NCI-H146 (cell line): ENCODE measurements at regions not wholly inside any gene's neighbourhood (a gene's known extent, or its start where the extent isn't known, plus 50 kb on each side); places are given as distances from the start of the nearest gene placed in this dataset.

Experiments
- DNase-seq: peaks from one replicate; lab custom pipeline; 2025; lab: John Stamatoyannopoulos, UW

DNA sequence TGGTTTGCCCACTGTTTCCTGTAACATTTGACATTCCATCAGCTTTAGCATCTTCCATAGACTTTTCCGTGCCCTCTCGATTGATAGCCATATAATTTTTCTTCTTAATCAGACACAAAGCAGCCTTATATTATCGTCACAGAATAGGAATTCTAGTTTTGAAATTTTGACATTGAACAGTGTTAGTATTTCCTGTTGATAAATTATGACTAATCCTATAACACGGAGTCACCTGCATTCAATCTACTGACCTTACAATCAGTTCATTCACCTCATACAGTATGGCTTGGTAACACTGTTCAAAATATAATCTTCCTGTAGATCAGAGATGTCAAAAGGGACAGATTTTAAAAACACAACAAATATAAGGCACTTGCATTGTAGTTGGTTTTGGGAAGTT, 423.7 kb downstream of the C3orf38 start:
- no peak for DNase-seq

GRCh38 chr3:88574146-88574545, 424.4 kb downstream of the C3orf38 start:
- no peak for DNase-seq

DNA sequence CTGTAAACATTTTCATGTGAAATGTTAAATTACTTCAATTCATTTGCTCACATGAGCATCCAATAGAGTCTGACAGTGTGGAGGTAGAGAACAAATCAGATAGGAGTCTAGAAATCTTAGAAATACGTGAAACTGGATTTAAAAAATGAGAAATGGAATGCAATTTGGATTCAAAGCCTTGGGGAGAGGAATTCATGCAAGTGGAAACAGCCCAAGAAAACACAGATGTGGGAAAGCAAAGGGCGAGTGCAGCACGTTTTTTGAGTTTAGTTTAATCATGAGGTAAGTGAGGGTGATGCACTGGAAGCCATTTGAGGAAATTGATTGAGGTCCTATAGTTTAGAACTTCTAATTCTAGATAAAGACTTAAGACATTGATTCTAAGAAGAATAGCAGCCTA, 434.7 kb downstream of the C3orf38 start:
- DNase-seq: no peak

GRCh38 chr3:88586121-88586640, 436.4 kb downstream of the C3orf38 start:
- no peak for DNase-seq

DNA sequence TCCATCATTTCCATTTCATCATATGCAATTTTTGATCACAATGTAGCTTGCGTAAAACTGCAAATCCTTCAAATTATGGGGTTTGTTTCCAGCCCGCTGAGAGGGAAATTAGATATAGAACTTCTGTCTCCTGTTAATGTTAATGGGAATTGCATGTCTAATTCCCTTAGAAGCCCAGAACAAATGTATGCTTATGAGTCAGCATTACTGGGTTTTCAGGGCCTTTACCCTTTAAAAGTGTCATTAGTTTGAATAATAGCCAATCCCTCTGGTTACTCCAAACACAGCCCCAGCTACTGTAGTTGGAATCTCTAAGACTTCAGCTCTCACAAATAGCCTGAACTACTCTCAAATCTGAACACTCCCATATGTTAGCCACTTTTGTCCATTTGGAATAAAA, 439.4 kb downstream of the C3orf38 start:
- DNase-seq: no peak

GRCh38 chr3:88595026-88595425, 445.3 kb downstream of the C3orf38 start:
- no peak for DNase-seq

DNA sequence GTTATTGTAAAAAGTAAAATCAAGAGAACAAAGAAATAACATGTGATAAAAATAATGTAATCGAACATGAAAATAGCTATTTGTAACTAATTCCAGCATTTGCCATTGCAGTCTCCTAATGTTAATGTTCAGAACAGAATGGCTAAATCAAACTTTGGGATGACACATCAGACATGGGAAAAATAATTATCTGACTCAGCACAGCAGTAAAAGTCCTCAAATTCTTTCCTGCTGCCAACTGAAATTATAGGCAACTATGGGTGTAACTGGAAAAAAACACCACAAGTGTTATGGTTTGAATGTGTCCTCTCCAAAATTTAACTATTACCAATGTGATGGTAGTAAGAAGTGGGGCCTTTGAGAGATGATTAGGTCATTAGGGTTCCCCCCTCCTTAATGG, 446.7 kb downstream of the C3orf38 start:
- DNase-seq: no peak

- DNase-seq: no peak
Observed at GRCh38 chr3:88610820-88611219, 461.1 kb downstream of the C3orf38 start.

DNA sequence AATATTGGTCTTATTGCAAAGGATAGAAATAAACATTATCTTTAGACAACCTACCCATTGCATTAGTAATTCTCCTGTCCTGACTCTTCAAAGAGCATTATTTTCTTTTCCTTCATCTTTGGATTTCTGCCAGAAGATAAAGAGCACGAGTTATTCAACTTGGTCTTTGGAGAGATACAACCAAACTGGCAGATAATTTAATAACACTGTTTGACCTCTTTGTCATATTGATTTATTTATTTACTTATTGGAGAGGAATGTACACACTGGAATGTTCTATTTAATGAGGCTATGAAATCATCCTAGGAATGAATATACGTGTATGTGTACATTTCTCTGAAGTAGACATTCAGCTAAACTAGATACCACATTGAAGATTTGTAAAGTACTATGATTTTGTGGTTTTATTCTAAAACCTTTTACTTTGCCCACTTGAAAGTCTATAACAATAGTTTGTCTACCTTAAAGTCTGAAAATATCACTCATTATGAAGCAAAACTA, 462.1 kb downstream of the C3orf38 start:
- no peak for DNase-seq

DNA sequence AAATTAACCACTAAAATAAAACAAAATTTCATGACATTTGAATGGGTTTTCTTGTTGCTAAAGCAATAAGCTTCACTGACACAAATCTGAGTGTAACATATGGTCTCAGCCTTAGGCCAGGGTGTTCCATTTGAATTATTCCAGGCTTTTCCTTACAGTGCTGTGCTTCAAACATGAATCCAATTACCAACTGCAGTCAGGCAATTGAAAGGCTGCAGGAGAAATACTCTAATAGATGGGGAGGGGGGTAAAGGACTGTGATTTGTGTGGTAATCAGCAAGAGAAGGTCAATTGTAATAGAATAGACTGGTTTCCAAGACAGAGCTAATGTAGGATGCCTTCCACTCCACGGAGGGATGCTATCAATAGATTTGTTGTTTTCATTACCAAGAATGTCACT, 466.7 kb downstream of the C3orf38 start:
- no peak for DNase-seq

DNA sequence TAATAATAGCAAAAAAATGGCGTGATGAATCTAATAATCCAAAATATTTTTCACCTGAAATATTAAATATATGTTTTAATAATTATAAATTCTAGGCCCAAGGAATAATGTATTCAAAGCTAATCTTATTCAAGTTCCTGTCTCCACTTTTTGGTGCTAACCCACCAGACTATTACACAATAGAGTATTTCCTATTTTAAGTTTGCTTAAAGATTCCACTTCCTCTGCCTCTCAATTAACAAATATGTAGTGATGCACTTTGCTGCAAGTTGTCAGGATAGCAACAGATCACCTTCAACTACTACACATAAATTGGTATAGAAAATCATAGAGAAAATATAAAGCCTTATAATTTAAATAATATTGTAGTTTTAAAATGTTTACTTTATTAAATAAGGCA, 467.5 kb downstream of the C3orf38 start:
- DNase-seq: no peak

DNA sequence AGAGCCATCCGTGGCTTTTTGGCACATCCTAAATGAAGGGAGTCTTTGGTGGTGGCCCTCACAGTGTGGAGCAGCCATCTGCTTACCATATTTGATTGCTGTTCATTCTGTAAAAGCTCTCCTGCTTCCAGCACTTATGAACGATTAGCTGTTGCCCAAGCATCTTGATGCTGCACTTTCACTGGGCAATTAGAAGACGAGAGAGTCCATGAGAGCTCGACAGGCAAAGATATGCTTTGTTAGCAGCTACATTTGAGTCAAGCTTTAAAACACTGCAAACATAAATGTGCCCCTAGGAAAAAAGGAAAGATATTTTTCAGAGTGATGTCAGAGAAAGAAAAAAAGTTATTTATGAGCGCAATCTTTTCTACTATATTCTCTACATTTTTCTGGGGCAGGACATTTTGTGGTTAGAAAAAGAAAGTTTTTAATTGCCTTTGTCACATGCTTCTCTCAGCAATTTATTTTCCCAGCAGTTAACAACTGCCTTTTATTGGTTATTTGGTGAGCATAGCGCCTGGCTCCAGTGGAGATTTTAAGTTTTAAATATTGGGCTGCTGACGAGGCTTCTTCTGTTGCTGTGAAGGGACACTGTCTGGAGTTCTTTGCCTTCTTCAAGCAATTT, 468.4 kb downstream of the C3orf38 start:
- DNase-seq: no peak

DNA sequence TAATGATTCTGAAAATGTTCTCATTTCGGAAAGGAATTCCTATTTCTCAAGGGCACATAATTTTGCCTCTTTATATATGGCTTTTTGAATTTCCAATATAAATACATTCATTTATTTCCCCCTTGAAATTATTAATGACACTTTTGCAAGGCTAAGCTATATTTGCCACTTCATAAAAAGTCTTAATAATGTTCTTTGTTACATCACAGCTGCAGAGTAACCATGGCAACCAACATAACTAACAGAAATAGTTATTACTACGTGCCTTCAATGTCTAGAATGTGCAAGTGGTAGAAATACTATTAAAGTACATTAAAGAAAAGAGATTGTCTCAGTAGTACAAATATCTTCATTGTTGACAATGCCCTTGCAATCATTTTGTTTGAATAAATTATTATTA, 471.8 kb downstream of the C3orf38 start:
- no peak for DNase-seq

DNA sequence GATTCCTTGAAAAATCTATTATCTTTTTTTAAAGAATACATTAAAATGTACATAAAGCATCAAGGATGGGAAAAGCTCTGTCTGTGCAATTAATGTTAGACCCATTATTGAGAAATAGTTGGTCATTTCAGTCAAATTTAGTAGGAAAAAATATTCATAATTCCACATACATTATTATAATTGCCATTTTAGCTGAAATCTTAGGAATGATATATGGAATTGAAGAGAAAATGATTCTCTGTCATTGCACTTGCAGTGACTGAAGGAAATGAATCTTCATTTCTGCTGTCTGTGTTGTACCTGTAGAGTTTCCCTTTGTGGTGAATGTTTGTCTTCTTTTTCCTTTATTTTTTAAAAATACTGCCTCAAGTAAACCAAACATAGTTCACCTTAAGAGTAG, 473.9 kb downstream of the C3orf38 start:
- no peak for DNase-seq

- no peak for DNase-seq
Observed at GRCh38 chr3:88626456-88627120, 476.8 kb downstream of the C3orf38 start.

DNA sequence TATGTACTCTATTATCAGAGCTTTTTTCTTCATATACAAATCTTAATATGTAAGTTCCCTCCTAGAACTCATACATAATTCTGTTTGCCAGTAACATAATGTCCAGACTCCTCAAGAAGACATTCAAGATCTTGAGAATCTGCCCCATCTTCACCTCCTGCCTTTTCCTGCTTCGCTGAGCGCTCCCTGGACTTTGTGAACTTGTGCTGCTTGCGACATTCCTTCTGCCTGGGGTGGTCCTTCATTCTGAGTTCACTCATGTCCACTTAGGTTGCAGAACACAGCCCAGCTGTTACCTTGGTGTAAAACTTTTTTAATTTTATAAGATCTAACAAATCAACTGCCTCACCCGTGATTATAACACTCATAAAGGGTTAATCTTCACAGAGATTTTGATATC, 478.5 kb upstream of the EPHA3 start:
- no peak for DNase-seq

GRCh38 chr3:88632226-88632625, 475.2 kb upstream of the EPHA3 start:
- no peak for DNase-seq

DNA sequence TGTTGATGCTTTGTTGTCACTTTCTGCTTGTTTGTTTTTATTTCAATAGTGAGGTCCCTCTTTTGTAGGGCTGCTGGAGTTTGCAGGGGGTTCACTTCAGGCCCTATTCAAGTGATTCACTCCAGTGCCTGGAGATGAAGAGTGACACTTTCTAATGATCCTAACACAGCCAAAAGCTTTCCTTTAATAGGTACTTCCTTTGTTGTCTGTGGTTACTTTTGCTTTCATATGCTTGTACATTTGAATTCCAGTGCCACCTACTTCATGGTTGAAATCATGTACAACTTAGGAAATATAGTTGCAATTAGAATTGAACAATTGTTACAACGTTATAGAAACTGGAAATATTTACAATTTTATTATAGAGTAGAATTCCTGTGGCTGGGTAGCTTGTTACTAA, 466.8 kb upstream of the EPHA3 start:
- no peak for DNase-seq

DNA sequence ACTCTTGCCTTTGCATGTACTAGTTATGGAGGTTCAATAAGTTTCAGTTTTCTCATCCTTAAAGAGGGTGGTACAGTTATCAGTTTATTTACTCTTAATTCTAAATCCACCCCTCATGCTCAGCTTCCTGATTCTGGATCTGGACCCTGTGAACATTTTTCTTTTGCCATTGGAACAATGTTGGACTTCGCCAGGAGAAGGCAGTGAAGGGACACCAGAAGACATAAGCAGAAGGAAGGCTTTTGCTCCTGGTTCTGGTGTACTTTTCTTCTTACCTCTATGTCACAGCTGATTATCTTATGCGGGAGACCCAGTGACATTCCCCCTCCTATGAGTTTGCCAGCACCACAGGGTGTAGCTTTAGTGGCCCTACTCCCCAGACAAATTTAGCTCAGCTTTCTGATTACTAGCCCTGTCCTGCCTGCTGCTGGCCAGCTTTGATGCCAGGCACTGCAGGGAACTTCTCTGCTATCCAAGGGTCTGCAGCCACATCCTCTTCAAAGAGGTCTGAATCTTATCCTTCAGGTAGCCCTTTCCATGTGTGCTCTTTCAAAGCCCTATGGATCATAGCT, 466.3 kb upstream of the EPHA3 start:
- DNase-seq: no peak

DNA sequence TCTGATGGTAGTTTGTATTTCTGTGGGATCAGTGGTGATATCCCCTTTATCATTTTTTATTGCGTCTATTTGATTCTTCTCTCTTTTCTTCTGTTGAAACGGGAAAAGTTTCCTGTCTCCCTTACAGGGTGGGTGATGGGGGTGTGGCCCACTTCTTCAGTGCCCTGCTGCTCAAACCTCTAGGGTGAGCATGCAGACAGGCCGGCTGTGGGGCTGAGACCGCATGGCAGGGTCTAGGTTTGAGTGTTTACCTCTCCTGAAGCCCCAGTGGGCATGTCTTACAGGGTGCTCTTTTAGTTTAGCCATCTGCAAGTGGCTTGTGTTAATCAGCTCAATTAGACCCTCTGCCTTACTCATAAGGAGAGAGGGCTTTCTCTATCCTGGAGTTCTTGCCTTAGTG, 450.0 kb upstream of the EPHA3 start:
- DNase-seq: no peak

- DNase-seq: peak; percentile 79
Observed at GRCh38 chr3:88661433-88661824, 446.0 kb upstream of the EPHA3 start.

DNA sequence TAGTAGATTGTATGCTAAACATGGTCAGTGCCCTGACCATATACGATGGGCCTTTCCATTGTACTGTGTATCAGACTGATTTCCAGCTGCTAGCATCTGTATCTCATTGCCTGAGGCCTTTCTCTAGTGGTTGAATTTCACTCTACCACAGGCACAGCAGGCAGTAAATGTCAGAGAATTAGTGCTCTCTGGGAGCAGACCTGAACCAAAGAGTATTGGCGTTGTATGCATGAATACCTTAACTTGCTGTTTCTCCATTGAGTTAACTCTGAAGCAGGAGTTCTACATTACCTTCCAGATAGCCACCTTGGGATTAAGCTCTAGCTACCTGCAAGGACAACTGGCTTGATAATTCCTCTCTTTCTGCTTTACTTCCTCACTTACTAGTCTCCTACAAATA, 439.2 kb upstream of the EPHA3 start:
- no peak for DNase-seq

GRCh38 chr3:88671573-88671972, 435.8 kb upstream of the EPHA3 start:
- no peak for DNase-seq
